OCI-LY7 (cell line): ENCODE measurements at regions not wholly inside any gene's neighbourhood (a gene's known extent, or its start where the extent isn't known, plus 50 kb on each side); places are given as distances from the start of the nearest gene placed in this dataset.

ENCODE experiments used
- EZH2phosphoT487 ChIP-seq: fragments of 200-600 bp; sonication (generic); IDR thresholded peaks from 2 replicates; pipeline ENCODE4 v1.6.1; 2018; ENCODE audit warnings: low read depth, borderline replicate concordance, mild to moderate bottlenecking, mixed run types, antibody characterized with exemption, low read length, moderate library complexity, mixed read lengths
- TF ChIP-seq, protein P1 (sequence below): fragments of 200-600 bp; sonication (generic); conservative IDR thresholded peaks from 2 replicates; pipeline ENCODE4 v1.5.1; 2014; ENCODE audit warnings: mild to moderate bottlenecking, antibody characterized with exemption, low read length, moderate library complexity, mixed read lengths

- TF ChIP-seq, protein P1, sequence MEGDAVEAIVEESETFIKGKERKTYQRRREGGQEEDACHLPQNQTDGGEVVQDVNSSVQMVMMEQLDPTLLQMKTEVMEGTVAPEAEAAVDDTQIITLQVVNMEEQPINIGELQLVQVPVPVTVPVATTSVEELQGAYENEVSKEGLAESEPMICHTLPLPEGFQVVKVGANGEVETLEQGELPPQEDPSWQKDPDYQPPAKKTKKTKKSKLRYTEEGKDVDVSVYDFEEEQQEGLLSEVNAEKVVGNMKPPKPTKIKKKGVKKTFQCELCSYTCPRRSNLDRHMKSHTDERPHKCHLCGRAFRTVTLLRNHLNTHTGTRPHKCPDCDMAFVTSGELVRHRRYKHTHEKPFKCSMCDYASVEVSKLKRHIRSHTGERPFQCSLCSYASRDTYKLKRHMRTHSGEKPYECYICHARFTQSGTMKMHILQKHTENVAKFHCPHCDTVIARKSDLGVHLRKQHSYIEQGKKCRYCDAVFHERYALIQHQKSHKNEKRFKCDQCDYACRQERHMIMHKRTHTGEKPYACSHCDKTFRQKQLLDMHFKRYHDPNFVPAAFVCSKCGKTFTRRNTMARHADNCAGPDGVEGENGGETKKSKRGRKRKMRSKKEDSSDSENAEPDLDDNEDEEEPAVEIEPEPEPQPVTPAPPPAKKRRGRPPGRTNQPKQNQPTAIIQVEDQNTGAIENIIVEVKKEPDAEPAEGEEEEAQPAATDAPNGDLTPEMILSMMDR, result no peak
- TF ChIP-seq EZH2phosphoT487, result no peak
These were observed 163.0 kb upstream of the HNMT start for GRCh38 chr2:137801228-137801627.
